SK-N-MC (cell line): ENCODE measurements at regions not wholly inside any gene's neighbourhood (a gene's known extent, or its start where the extent isn't known, plus 50 kb on each side); places are given as distances from the start of the nearest gene placed in this dataset.

Source experiments
- EZH2 ChIP-seq: fragments of 200-600 bp; sonication (generic); IDR thresholded peaks from one replicate; pipeline ENCODE4 v1.6.1; 2017; ENCODE audit warnings: antibody characterized with exemption
- FOXP2 ChIP-seq: optimal IDR thresholded peaks from 2 replicates; pipeline ENCODE3; 2011; ENCODE audit warnings: mild to moderate bottlenecking, moderate library complexity; ENCODE audit not compliant: insufficient read depth; ENCODE audit errors: extremely low read length, control extremely low read depth
- POLR2AphosphoS5 ChIP-seq: IDR thresholded peaks from 2 replicates; pipeline ENCODE4 v1.6.1; 2012; ENCODE audit warnings: mild to moderate bottlenecking, low read depth, low read length, borderline replicate concordance

GRCh38 chrX:52270453-52271116 is 85.9 kb downstream of the MAGED4 start:
- no peak for TF ChIP-seq POLR2AphosphoS5
- no peak for TF ChIP-seq EZH2
- TF ChIP-seq FOXP2, result no peak
